CD4-positive, alpha-beta T cell treated with Interleukin-2 at 100 ng/mL for 4 hours (primary cell): ENCODE measurements at regions not wholly inside any gene's neighbourhood (a gene's known extent, or its start where the extent isn't known, plus 50 kb on each side); places are given as distances from the start of the nearest gene placed in this dataset.
"Not testable (repeated sequence)": the region's sequence is repeated elsewhere in the genome, so short reads cannot be mapped to it uniquely, and the experiment has no call there.

Experiments
- DNase-seq: peaks from one replicate; pipeline ENCODE4 v3.0.0-alpha.2; 2020; ENCODE audit warnings: low spot score

DNA sequence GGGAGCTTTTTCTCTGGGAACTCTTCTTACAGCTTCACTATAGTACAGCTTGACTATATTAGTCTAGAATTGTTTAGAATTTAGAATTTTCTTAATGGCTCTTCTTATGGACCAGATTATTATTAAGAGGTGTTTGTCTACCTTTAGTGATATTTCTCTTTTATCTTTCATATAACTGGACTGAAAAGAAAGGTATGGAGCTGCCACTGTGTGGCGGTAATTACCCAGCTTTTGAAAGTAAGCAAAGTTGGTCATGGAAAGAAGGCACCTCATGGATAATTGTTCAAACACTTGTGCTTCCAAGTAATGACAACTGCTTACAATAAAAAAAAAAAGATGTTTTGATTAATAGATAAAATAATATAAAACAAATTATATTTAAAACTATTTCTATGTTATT lies 1112.5 kb downstream of the TECRL start:
- no peak for DNase-seq

DNA sequence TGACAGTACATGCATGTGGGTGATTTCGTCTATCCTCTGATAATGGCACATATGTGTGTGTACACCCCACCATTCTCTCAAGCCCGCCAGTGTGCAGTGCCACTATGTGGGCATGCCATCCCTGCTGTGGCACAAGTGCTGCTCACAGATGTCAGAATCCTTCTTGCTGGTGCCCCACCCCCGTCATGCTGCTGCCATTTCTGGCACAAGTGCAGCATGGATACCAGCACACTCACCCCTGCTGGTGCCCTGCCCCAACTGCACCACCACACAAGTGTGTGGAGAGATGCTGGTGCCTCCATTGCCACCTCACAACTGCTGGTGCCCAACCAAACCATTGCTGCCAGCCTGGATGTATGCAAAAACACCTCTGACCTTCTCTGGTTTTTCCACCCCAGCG lies 1133.8 kb downstream of the TECRL start:
- no peak for DNase-seq

DNA sequence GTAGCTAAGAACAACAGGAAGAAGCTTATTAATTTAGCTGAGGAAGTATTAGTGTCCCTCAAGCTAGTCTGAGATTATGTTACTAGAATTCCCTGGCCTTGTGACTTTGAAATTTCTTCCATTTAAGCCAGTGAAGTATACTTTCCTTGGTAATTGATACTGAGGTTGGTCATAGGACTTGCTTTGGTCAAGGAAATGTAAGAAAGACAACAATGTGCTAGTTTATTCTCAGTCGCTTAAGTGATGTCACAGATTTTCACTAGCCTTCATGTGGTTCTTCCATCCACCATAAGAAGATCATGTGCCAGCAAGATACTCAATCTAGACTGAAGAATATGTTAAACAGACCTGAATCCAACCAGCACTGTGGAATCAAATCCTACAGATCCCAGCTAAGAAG lies 1140.1 kb downstream of the TECRL start:
- no peak for DNase-seq

DNA sequence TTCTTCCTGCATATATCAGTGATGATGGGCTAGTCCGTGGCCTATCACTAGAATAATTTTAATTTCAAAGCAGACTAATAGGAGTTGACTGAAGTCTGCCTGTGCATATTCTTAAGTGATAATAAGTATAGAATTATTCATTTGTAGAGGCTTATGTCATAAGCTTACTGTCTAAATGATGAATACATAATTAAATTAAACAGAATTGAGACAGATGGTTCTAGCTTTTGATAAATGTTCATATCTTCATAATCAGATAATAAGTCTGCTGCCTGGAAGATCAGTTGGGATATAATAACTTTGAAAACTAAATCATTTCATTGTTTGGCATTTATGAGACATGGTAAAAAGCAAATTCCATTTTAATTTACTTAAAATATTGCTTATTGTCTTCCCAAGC lies 1175.6 kb downstream of the TECRL start:
- no peak for DNase-seq

DNA sequence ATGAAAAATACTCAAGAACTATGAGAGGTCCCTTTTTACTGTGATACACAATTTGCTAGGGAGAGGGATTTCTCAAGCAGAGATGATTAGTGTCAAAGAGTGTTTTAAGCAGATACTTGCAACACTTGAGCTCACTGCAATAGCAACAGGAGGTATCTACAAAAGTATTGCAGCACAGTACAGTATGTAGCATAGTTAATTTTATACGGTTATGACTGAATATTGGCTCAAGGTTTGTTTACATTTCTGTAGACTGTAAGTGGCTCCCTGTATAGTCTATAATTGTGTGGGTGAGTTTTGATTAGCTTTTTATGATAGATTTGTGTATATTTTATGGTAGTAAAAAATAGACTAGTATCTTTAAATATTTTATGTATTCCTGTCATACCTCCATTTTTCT lies 1177.2 kb downstream of the TECRL start:
- no peak for DNase-seq

DNA sequence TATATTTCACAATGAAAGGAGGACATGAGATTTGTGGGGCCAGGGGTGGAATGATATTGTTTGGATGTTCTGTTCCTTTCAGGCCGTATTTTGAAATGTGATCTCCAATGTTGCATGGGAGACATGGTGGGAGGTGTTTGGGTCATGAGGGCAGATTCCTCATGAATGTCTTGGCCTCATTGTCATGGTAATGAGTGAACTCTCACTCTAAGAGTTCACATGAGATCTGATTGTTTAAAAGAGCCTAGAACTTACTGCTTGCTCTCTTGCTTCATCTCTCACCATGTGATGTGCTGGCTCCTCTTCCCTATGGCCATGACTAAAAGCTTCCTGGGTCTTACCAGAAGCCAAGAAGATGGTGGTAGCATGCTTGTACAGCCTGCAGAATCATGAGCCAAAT lies 1183.0 kb downstream of the TECRL start:
- DNase-seq = no peak

DNA sequence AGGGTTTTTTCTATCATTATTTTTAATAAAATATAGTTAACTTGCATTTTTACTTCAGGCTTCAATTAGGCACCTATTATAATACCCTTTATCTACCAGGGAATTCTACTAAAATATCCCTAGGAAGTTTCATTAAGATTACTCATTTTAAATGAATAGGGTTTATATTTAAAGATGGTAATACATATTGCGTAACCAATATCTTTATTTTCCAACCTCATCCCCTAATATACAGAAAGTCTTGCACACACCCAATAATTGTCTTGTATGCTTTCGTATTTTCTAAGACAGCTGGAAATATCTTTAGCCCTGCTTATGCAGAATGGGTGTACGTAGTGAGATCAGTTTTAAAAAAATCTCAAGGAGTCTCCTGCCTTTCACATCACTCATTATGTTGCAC lies 1186.8 kb downstream of the TECRL start:
- DNase-seq = no peak

DNA sequence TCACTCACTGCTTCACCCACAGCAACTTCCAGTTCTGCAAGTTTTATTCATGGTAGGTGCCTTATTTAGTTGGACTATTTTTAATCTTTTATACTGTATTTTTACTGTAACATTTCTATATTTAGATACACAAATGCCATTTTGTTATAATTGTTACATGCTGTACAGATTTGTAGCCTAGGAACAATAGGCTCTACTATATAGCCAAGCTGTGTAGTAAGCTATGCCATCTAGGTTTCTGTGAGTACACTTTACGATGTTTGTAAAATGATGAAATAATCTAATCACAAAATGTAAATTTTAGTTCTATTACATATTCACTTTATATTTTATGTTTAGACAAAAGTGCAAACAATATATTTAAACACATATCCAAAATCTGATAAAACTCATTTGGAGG lies 1187.8 kb downstream of the TECRL start:
- no peak for DNase-seq

DNA sequence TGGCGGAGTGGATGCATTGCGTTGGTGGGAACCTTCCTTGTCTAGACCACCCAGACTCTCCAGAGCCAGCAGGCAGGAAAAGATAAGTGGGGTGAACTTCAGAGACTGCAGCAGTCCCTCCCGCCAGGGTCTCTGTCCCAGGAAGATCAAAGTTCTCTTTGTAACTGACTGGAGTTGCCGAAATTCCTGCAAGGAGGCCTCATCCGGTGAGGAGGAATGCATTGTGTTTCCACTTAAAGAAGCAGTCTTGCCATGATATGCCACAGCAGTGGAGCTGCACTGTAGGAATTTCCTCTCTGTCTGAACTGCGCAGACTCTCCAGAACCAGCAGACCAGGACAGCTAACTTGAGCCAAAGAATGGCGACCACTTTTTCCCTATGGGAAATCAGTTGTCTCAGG lies 1190.4 kb downstream of the TECRL start:
- no peak for DNase-seq

DNA sequence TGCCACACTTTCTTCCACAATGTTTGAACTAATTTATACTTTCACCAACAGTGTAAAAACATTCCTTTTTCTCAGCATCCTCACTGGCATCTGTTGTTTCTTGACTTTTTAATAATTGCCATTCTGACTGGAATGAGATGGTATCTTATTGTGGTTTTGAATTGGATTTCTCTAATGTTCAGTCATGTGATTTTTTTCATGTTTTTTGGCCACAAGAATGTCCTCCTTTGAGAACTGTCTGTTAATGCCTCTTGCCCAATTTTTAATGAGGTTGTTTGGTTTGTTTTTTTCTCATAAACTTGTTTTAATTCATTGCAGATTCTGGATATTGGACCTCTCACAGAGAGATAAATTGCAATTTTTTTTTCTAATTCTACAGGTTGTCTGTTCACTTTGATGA lies 1195.2 kb downstream of the TECRL start:
- no peak for DNase-seq

DNA sequence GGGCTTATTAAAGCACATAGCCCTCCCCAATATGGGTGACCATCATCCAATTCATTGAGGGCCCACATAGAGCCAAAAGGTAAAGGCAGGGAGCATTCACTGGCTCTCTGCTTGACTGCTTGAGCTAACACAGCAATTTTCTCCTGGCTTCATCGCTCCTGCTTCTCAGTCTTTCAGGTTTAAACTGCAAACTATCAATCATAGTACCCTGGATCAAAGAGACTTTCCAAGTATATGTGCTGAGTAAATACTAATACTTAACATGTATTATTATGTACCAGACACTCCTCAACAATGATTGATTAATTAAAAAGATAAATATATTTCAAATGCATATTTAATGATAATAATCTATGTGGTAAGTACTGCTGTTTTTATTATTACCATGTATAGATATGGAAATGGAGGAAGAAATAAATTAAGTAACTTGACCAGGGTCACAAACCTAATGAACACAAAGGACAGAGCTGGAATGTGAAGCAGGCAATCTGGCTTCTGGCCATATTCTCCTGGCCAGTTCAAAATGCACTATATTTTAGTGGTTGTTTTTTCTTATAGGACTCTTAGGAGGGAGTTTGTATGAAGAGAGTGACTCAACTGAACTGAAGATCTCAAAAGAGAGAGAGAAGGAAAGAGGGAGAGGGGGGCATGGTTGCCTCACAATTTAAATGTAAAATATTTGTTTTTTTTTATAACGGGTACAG lies 1197.3 kb downstream of the TECRL start:
- DNase-seq = no peak

DNA sequence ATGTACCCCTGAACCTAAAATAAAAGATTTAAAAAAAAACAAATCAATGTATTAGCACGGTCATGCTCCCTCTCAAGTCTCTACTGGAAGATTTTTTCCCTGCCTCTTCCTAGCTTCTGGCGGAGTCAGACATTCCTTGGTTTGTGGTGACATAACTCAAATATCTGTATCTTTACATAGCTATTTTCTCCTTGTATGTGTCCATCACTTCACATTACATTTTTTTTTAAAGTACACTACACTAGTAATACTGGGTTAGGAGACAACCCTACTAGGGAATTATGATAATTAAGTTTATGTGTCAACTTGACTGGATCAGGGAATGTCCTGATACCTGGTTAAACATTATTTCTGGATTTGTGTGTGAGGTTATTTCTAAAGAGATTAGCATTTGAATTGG lies 1197.9 kb downstream of the TECRL start:
- DNase-seq = no peak

DNA sequence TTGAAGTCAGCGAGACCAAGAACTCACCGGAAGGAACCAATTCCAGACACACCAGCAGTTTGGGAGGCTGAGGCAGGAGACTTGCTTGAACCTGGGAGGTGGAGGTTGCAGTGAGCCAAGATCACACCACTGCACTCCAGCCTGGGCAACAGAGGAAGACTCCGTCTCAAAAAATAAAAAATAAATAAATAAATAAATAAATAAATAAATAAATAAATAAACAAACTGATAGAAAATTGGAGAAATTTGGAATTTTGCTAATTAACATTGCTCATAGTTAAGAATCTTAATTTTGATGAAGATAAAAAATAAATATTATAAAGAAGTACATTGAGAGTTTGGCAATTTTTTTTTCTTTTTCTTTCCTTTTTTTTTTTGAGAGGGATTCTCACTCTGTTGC lies 1216.2 kb downstream of the TECRL start:
- not testable (repeated sequence) for DNase-seq

DNA sequence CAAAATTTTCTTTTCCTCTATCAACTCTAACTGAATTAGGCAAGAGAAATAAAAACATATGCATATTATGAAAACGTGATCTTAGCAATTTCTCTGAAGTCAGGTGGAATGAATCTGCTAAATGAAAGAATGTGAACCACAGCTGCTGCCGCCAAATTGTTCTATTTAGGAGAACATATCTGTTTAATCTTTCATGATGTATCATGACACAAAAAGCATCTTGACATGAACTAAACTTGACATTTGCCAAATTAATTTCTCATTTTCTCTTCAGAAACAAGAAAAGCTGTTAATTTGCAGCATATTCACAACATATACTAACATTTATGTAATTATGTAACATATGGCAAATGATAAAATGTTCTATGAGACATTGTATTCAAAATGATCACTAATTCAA lies 1237.9 kb downstream of the TECRL start:
- DNase-seq = no peak

DNA sequence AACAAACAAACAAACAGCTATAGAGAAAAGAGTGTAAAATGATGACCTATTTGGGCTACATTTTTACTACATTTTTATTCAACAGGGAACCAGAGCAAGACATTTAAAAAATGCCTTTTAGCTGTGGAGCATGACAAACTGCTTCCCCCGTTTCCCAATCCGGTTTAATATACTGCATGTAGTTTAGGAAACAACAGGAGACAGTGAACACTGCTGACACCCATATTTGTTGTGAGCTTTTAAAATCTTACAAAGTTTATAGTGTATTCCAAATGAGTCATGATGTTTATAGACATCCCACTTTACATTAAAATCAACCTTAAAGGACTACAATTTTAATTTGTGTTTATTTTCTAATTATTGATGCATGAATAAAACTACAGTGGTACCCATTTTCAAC lies 1238.3 kb downstream of the TECRL start:
- DNase-seq = no peak

DNA sequence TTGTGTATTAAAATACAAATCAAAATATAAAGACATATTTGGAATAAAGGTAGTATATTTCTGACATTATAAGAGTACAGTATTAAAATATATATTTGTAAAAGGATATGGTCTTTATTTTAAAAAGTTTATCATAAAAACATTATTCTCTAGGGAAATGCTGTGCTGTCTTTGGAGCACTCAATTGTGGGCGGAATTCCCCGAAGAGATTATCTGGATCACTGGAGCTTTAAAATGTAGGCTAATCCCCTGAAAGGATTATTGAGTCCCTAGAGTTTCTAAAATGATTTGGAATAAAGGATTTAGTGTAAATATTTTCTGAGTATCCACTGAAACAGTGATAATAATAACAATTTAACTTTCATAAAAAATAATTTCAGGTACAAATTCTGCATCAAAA lies 1239.4 kb downstream of the TECRL start:
- no peak for DNase-seq

DNA sequence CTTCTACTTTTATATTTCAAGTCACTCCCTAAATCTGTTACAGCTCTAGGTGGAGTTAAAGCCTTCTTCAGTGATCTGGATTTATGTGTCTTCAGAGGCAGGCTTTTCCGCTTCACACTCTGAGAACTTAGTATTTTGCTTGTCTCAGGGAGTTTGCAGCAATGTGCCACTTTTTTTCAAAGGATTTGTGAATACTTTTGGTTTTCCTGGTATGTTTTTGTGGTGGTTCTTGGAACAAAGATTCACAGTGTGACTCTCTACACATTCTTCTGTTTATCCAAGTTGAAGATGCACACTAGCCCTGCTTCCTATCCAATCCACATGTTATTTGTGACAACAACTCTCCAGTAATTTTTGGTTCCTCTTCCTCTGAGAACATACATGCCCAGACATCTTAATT lies 1253.7 kb downstream of the TECRL start:
- DNase-seq = no peak

DNA sequence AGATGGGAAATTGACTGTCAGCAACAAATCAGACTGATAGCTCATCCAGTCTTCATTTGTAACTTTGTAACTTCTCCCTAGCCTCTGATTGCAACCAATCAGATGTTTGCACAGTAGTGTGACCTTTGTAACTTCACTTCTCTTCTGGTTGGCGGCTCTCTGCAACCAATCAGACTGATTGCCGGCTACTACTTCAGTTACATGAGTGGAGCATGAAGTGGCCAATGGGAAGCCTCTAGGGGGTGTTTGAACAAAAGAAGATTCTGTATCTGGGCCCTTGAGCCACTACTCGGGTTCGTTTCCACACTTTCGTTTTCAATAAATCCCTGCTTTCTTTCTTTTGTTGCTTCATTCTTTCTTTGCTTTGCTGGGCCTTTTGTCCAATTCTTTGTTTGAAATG lies 1285.8 kb downstream of the TECRL start:
- DNase-seq = no peak

DNA sequence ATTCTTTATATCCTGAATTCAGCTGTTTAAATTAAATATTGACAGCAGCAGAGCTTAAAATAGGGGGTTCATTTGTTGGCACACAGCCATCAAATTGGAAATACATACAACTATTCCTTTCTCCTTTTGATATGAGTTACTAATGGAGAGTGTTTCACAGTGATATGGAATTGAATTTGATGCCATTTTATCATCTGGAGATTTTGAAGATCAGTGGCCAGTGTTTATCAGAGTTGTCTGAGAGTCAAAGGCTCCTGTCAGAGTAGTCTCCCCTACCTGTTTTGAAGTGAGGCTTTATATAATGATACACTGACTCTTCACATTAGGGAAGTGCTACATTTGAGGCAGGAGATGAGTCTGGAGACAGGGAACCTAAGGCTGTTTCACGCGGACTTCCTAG lies 1286.3 kb downstream of the TECRL start:
- no peak for DNase-seq

DNA sequence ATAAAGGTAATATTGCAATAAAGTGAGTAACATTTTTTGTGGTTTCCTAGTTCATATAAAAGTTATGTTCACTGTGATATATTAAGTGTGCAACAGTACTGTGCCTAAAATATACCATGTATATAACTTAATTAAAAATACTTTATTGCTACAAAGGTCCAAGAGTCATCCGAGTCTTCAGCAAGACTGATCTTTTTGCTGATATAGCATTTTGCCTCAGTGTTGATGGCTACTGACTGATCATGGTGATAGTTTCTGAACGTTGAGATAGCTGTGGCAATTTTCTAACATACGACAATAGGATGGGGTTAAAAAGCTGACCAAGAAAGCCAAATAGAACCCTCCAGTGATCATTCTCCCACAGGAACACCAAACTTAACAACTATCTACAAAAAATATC lies 1302.7 kb downstream of the TECRL start:
- no peak for DNase-seq

DNA sequence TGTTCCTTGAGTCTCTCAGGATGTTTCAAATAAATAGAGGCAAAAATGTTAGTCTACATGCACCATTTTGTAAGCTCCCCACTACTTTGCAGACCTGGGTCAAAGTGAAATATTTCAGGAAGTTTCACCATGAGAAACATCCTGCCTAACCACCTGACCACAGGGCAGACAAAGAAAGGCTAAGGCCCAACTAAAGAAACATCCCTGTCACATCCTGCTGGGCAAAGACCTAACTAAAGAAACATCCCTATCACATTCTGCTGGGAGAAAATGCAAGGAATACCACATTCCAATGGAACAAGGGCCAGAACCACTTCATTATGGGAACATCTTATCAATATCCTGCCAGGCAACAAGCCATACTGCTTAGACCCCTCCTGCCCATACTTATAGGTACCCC lies 1303.4 kb downstream of the TECRL start:
- DNase-seq = no peak

DNA sequence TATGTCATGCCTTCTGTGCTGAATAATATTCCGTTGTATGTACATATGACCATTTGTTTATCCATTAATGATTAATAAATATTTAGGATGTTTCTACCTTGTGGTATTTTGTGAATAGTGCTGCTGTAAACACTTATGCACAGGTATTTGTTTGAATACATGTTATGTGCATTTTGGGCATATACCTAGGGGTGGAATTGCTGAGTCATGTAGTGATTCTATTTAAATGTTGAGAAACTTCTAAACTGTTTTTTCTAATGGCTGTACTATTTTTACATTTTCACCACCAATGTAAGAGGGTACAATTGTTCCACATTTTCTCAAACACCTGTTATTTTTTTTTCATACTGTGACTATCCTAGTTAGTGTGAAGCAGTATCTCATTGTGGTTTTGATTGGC lies 1318.6 kb downstream of the TECRL start:
- no peak for DNase-seq

DNA sequence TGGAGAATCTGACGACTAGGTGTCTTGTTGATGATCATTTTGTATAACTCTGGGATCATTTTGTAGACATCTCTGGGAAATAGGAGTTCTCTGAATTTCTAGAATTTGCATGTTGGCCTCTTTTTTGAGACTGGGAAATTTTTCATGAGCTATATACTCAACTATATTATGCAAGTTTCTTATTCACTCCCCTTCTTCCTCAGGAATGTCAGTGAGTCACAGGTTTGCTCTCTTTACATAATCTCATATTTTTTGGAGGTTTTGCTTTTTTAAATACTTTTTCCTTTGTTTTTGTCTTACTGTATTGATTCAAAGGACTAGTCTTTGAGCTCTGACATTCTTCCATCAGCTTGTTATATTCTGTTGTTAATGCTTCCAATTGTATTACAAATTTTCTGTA lies 1324.2 kb downstream of the TECRL start:
- no peak for DNase-seq

DNA sequence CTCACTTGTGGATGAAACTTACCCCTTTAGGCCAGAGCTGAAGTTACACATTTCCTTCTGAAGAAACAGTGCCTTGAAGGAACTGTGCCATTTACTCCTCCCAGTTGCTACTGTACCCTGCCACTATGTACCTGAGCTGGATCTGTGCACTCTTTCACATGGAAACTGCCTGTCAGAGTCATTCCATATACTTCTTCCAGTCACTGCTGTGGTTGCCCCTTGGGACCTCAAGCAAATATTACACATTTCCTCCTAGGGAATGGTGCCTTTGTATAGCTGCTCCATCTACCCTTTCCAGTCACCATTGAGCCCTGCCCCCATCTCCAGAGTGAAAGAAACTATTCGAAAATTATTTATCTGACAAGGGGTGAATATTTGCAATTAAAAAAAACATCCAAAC lies 1328.3 kb downstream of the TECRL start:
- DNase-seq = no peak

DNA sequence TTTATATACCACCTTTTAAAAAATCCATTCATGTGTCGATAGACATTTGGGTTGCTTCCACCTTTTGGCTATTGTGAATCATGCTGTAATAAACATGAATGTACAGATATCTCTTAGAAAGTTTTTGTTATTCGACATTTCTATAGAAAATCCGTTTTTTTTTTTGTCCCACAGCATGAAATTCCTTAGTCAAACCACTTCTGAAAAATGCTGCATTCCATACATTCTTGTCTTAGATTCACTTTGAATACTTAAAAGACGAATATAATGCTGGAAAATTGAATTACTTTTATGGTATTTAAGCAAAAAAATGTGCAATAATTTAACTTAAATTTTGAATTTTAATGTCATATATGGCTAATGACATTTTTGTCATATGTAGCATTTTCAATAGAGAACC lies 1345.5 kb downstream of the TECRL start:
- no peak for DNase-seq
